ENCODE measurements at regions not wholly inside any gene's neighbourhood (a gene's known extent, or its start where the extent isn't known, plus 50 kb on each side); places are given as distances from the start of the nearest gene placed in this dataset.

GRCh38 chr2:134120733-134121630 is 132.9 kb upstream of the MGAT5 start:
- TF ChIP-seq CTCF (IDR thresholded peaks at IDR 0.05; ENCODE audit: low read depth, low read length) (no peak), POLR2A (IDR thresholded peaks at IDR 0.05; ENCODE audit: extremely low read depth, insufficient read length) (no peak), MYC (IDR thresholded peaks at IDR 0.05; ENCODE audit: low read depth, low read length) (no peak)

Data from NB4 (cell line).